SK-N-SH (cell line): ENCODE measurements at regions not wholly inside any gene's neighbourhood (a gene's known extent, or its start where the extent isn't known, plus 50 kb on each side); places are given as distances from the start of the nearest gene placed in this dataset.

Source experiments
- CTCF ChIP-seq: fragments of 200-600 bp; sonication (generic); IDR thresholded peaks from 2 replicates; pipeline ENCODE4 v1.6.1; 2017; ENCODE audit warnings: antibody characterized with exemption, mild to moderate bottlenecking, moderate library complexity
- EP300 ChIP-seq, 2 experiments: IDR thresholded peaks; 2 replicates each; pipeline versions ENCODE4 v1.4.0 to v1.6.1; 2012; ENCODE audit warnings: borderline replicate concordance in 1 of 2, low read depth in 1 of 2, low read length in 1 of 2
- SMC3 ChIP-seq: IDR thresholded peaks from 2 replicates; pipeline ENCODE4 v1.6.1; 2012; ENCODE audit warnings: low read depth, low read length, improper control_type of control experiment

- TF ChIP-seq CTCF (no peak), EP300 (IDR thresholded peaks at IDR 0.05; ENCODE audit: borderline replicate concordance in 1 of 2, low read depth in 1 of 2, low read length in 1 of 2) (no peak), SMC3 (no peak)
Observed at GRCh38 chr5:57346328-57346727, 136.3 kb downstream of the ACTBL2 start.
